GM12891 (cell line): ENCODE measurements at regions not wholly inside any gene's neighbourhood (a gene's known extent, or its start where the extent isn't known, plus 50 kb on each side); places are given as distances from the start of the nearest gene placed in this dataset.

Source experiments
- POLR2A ChIP-seq: IDR thresholded peaks from 2 replicates; pipeline ENCODE4 v1.6.1; 2011; ENCODE audit warnings: low read depth, low read length, control low read depth
- TAF1 ChIP-seq: IDR thresholded peaks from 2 replicates; pipeline ENCODE4 v1.6.1; 2011; ENCODE audit warnings: low read depth, low read length, control low read depth

DNA sequence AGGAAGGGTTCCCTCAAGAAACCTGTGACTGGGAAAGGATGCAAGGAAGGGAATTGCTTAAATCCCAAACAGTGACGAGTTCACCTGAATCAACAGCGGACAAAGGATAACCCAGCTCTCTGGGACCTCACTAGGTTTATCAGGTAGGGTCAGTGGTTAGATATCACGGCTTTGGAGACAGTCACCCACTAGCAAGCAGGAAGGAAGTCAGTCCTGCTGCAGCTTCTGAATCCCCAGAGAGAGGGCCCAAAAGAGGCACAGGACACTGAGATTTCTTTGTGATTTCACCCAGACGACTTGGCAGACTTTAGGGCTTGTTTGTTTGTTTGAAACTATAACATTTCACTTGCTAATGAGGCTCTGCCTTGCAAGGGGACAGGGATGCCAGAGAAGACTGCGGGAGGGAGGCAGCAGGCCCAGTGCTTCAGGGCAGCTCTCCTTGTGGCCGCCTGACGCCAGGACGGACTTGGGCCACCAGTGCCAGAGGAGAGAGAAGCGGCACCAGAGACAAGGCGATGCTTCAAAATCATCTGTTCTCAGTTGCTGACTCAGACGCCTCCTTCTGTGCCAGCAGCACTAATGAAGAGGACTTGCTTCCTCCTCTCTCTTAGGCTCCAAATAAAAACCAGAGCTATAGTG lies 275.6 kb upstream of the SLC30A5 start:
- TF ChIP-seq POLR2A (no peak), TAF1 (no peak)
